ENCODE measurements at regions not wholly inside any gene's neighbourhood (a gene's known extent, or its start where the extent isn't known, plus 50 kb on each side); places are given as distances from the start of the nearest gene placed in this dataset.
"Not testable (repeated sequence)": the region's sequence is repeated elsewhere in the genome, so short reads cannot be mapped to it uniquely, and the experiment has no call there.

DNA sequence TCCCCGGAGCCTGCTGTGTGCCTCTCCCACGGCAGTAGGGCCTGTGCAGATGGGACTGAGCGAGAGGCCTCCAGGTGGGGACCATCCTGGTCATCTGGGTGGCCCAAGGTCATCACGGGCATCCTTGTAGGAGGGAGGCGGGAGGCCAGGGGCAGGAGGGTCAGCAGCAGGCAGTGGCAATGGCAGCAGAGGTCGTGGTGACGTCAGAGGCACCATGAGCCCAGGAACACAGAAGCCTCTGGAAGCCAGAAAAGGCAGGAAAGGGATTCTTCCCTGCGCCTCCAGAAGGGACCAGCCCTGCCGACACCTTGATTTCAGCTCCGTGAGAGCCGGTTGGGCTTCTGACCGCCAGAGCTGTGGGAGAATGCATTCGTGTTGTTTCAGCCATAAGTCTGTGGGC, 190.3 kb downstream of the BANP start:
- Histone ChIP-seq H3K4me3 (replicated peaks in 1 of 3) (no peak overlapping the region), H3K4me1 (no peaks in the 10 kb centered on the region), H3K27ac (no peak overlapping the region), H3K36me3 (no peaks in the 10 kb centered on the region), H3K27me3 (no peaks in the 10 kb centered on the region), H3K9me3 (no peaks in the 10 kb centered on the region)
- TF ChIP-seq POLR2A (IDR thresholded peaks at IDR 0.05): no peak
- TF ChIP-seq, protein P1, sequence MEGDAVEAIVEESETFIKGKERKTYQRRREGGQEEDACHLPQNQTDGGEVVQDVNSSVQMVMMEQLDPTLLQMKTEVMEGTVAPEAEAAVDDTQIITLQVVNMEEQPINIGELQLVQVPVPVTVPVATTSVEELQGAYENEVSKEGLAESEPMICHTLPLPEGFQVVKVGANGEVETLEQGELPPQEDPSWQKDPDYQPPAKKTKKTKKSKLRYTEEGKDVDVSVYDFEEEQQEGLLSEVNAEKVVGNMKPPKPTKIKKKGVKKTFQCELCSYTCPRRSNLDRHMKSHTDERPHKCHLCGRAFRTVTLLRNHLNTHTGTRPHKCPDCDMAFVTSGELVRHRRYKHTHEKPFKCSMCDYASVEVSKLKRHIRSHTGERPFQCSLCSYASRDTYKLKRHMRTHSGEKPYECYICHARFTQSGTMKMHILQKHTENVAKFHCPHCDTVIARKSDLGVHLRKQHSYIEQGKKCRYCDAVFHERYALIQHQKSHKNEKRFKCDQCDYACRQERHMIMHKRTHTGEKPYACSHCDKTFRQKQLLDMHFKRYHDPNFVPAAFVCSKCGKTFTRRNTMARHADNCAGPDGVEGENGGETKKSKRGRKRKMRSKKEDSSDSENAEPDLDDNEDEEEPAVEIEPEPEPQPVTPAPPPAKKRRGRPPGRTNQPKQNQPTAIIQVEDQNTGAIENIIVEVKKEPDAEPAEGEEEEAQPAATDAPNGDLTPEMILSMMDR (IDR thresholded peaks at IDR 0.05): no peak
- 79 to 86% methylated on average over 6 to 13 of the region's 13 CpGs for WGBS, 2 donors
- DNase-seq: no peak
- intact Hi-C loops (cut with DNase I): no loop called here

DNA sequence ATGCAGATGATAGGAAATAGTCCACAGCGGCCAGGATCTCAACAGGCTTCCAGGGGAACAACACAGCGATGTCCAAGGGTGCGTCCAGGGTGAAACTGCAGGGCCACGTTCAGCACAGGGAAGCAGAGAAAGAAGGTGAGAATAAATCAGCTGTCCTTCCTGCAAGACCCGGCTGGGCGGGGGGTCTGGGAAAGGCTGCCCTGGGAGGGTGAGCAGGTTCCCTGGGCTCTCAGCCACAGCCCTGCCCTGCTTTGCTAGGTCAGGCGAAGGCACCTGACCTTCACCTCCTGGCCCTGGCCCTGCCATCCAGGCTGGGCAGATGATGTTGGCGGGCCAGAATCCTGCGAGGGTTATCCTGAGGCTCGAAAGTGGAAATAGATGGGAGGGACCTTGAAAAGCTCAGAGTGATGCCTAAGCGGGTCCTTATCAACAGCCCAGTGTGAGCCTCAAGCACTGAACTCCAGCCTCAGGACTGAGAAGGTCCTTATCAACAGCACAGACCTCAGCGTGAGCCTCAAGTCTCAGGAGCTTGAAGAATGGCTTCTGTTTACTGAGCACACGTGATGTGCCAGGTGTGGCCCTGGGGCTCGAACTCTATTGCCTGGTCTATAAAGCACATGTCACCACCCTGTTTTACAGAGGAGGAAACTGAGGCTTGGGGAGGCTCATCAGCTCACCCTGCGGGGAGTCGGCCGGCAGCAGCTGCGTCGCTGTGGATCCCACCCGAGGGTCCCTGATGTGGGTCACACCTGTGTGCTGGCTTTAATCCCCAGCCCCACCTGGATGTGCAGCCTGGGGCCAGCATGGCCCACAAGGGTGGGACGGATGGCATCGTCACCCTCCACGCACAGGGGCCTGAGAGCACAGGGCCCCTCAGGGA, 191.1 kb downstream of the BANP start:
- H3K27ac ChIP-seq; intact Hi-C loops (cut with DNase I); H3K36me3 ChIP-seq; DNase-seq; H3K4me3 ChIP-seq (replicated peaks in 1 of 3); H3K9me3 ChIP-seq; H3K27me3 ChIP-seq; H3K4me1 ChIP-seq: not testable (repeated sequence)
- WGBS, 2 donors: 81 to 86% methylated on average over 11 to 16 of the region's 23 CpGs

DNA sequence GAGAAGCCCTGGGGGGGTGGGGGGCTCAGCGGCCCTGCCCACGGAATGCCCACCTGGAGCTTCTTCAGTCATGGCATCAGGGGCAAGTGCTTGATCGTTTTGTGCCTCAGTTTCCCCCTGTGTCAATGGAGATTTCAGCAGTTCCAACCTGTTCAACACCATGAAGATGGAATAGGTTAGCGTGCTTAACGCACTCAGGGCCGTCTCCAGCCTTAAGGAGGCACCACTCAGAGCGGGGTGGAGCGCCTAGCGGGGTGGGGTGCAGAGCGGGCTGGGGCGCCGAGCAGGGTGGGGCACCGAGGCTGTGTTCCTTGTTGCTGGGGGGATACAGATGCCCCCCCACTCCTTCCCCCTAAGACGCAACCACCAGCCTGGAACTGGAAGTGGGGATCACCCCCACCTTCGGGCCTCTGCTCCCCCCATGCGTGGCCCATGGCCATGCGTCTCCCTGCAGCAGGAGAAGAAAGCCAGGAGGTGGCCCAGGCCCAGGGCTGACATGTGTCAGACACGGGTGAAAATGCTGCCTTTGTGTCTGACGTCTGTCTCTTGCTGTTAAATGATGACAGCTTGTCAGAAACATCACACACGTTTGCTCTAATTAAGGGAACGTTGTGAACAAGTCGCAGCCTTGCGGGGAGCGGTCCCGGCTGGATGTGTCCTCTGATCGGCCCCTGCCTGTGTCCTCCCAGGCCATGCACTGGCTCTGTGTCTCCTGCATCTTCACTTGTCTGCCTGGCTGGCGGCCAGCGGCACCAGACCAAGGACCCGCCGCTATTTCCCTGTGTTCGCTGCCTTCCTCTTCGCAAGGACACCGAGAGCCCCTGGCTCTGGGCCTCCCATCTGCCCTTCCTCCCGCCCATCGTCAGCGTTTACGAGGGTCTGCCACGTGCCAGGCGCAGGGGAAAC, 192.1 kb downstream of the BANP start:
- 71 to 73% methylated on average over 9 to 22 of the region's 39 CpGs for WGBS, 2 donors
- H3K27me3 ChIP-seq, DNase-seq: not testable (repeated sequence)

DNA sequence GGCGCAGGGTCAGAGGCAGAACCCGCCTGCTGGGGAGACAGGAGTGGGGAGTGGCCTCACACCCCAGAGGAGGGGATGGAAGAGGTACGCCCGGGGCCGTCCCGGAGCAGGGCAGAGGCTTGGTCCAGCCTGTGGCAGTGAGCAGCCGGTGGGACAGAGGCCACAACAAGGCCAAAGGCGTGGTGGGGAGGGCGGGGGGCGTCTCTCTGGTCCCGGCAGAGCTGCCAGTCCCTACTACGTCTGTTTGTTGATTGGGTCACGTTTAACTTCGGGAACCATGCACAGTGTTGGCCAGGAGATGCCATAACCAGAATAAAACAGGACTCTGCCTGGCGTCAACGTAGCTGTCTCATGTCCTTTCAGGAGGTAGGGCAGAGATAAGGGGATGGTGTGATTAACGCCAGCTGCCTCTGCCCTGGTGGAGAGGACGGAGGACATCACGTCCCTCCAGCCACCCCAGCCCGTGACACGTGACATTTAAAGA, 192.8 kb downstream of the BANP start:
- Histone ChIP-seq H3K4me3 (replicated peaks in 1 of 3) (no peak overlapping the region), H3K36me3 (no peaks in the 10 kb centered on the region), H3K9me3 (no peaks in the 10 kb centered on the region), H3K27me3 (no peaks in the 10 kb centered on the region), H3K27ac (no peak overlapping the region), H3K4me1 (no peaks in the 10 kb centered on the region)
- WGBS, 2 donors: 67 to 73% methylated on average over 9 to 14 of the region's 21 CpGs
- intact Hi-C loops (cut with DNase I): no loop called here
- no peak for DNase-seq
- TF ChIP-seq, protein P1 (IDR thresholded peaks at IDR 0.05): no peak
- no peak for TF ChIP-seq POLR2A (IDR thresholded peaks at IDR 0.05)

More for the DNA sequence above, 192.1 kb downstream of the BANP start:
- H3K9me3 ChIP-seq; H3K4me1 ChIP-seq; H3K4me3 ChIP-seq (replicated peaks in 1 of 3); intact Hi-C loops (cut with DNase I); H3K27ac ChIP-seq; H3K36me3 ChIP-seq: not testable (repeated sequence)

DNA sequence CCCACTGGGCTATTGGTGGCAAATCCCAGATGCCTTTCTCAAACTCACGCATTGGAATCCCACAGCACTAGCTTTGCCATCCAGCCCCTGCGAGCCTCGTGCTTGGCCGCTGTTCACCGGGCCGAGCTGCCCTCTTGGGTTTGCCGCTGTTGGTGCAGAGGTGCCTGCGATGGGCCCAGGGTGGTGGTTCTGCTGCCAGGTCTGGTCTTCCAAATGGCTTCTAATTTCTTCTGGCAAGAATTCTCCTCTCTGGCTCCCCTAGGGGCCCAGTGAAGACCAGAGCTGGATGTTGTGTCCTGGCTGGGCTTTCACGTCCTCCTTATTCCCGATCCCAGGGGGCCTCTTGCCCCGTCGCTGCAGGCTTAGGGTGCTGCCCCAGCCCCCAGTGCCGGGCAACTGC, 194.1 kb downstream of the BANP start:
- intact Hi-C loops (cut with DNase I); H3K36me3 ChIP-seq; H3K9me3 ChIP-seq; H3K27ac ChIP-seq; H3K27me3 ChIP-seq; DNase-seq; H3K4me3 ChIP-seq (replicated peaks in 1 of 3); H3K4me1 ChIP-seq: not testable (repeated sequence)
- WGBS, 2 donors: 80 to 87% methylated on average over 5 to 10 of the region's 13 CpGs

DNA sequence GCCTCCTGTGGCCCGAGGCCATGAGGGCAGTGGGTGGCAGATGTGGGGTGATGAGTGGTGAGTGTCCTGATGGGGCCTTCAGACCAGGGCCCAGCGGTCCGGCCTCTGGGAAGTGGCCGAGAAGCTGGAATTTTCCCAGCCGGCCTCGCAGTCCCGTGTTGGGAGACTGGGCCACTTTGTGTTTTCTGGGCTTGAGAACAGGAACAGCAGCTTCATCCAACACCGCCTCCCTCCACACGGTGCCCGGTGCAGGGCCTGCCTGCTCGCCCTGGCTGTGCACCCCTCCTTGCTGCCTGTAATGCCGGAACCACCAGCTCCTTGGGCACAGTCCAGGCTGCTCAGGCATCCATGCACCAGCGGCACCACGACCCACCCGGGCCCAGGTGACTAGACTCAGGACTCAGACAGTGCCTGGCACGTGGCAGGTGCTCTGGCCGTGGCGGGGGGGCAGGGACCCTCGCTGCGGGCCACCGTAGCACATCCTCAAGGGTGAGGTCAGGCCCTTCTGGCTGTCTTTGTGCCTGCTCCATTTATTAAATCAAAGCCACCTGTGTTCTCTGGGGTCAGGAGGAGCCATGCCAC, 194.7 kb downstream of the BANP start:
- H3K36me3 ChIP-seq; intact Hi-C loops (cut with DNase I); H3K4me1 ChIP-seq; H3K27me3 ChIP-seq; H3K4me3 ChIP-seq (replicated peaks in 1 of 3); H3K9me3 ChIP-seq; H3K27ac ChIP-seq; DNase-seq: not testable (repeated sequence)
- WGBS, 2 donors: 60 to 73% methylated on average over 8 to 17 of the region's 21 CpGs

DNA sequence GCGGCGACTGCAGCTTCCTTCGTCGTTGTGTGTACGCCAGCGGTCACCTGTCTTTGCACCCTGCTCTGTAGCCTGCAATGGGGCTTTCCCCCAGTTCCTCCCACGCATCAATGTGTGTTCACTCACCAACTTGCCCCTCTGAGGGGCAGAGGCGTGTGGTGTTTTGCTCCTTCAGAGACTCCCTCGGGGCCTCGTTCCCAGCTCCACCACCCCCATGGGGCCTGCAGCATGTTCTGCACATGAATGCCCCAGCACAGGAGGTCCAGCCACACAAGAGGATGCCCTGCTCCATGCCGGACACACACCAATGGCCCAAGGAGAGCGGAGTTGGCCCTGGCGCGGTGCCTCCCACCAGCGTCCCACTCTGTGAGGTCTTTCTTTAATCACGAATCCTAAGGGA, 196.8 kb downstream of the BANP start:
- H3K4me1 ChIP-seq; H3K4me3 ChIP-seq (replicated peaks in 1 of 3); H3K36me3 ChIP-seq; DNase-seq; intact Hi-C loops (cut with DNase I); H3K9me3 ChIP-seq; H3K27ac ChIP-seq; H3K27me3 ChIP-seq: not testable (repeated sequence)
- 65 to 79% methylated on average over 13 to 15 of the region's 16 CpGs for WGBS, 2 donors

DNA sequence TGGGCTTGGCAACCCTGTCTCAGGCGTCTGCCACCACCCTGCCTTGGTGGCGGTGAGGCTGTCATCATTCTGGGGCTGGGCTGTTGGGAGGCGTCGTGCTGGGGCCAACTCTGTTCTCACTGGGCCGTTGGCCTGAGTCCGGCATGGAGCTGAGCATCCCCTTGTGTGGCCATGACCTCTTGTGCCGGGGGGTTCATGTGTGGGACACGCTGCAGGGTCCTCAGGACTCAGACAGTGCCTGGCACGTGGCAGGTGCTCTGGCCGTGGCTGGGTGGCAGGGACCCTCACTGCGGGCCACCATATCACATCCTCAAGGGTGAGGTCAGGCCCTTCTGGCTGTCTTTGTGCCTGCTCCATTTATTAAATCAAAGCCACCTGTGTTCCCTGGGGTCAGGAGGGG, 197.4 kb downstream of the BANP start:
- H3K4me3 ChIP-seq (replicated peaks in 1 of 3); H3K36me3 ChIP-seq; H3K9me3 ChIP-seq; H3K27ac ChIP-seq; intact Hi-C loops (cut with DNase I); H3K4me1 ChIP-seq; DNase-seq; H3K27me3 ChIP-seq: not testable (repeated sequence)
- 100% methylated on average over 1 of the region's 11 CpGs; no CpG with 5 or more reads in 1 of the 2 donors for WGBS, 2 donors

DNA sequence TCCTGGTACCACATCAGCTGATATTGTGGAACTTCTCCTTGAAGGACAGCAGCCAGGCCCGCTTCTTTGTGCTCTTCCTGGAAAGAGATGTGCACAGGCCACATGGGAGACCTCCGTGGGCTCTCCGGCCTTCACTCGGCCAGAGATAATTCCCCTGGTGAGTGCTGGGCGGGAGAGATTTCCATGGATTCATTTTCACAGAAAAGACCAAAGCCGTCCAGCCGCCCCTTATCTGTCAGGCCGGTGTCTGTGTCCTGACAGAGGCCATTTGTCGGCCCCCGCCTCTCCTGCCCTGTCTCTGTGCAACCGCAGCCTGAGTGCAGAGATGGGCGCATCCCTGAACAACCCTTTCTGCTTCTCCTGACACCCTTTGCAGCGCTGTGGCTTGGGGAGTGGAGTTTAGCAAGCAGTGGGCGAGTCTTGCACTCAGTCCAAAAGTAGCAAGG, 197.9 kb downstream of the BANP start:
- WGBS, 2 donors: 92 to 96% methylated on average over 8 to 14 of the region's 14 CpGs
- H3K4me3 ChIP-seq (replicated peaks in 1 of 3); H3K27me3 ChIP-seq; H3K27ac ChIP-seq; intact Hi-C loops (cut with DNase I); H3K4me1 ChIP-seq; DNase-seq; H3K9me3 ChIP-seq; H3K36me3 ChIP-seq: not testable (repeated sequence)

DNA sequence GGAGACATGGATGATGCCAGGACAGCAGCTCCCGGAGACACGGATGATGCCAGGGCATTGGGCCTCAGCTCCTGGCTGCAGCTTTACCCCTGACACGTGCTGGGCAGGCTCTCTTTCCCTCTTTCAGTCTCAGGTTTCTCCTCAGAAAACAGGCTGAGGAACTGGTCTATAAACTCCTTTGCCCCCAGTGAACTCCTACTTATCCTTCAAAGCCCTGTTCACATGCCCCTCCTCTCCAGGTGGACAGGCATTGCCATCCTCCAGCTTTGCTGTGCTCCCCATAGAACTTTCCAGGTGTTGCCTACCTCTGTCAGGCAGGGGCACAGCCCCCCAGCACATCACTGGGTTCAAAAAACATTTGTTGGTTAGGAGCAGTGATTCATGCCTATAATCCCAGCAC, 198.4 kb downstream of the BANP start:
- WGBS, 2 donors: 90 to 98% methylated on average over 3 of the region's 3 CpGs
- H3K27me3 ChIP-seq; H3K4me3 ChIP-seq (replicated peaks in 1 of 3); H3K4me1 ChIP-seq; intact Hi-C loops (cut with DNase I); H3K27ac ChIP-seq; DNase-seq; H3K9me3 ChIP-seq; H3K36me3 ChIP-seq: not testable (repeated sequence)
